ENCODE measurements at regions not wholly inside any gene's neighbourhood (a gene's known extent, or its start where the extent isn't known, plus 50 kb on each side); places are given as distances from the start of the nearest gene placed in this dataset.

DNA sequence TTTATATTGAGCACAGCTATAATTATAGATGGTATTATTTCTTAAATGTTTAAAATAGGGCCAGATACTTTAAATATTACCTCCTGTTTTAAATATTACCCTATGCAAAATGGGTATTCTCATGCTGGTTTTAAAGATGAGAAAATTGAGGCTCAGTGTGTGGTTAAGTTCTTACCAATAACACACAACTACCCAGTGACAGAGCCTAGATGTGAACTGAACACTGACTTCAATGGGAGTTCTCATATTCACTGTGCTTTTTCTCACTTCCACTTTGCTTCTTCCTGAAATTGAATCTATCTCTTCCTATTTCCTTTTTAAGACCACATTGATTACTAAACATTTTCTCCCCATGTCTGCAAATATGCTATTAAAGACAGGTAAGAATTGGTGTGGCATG, 135.8 kb upstream of the TUSC1 start:
- TF ChIP-seq EZH2 (IDR thresholded peaks at IDR 0.05; ENCODE audit: insufficient read depth, low read length) = no peak
- TF ChIP-seq, protein P1, sequence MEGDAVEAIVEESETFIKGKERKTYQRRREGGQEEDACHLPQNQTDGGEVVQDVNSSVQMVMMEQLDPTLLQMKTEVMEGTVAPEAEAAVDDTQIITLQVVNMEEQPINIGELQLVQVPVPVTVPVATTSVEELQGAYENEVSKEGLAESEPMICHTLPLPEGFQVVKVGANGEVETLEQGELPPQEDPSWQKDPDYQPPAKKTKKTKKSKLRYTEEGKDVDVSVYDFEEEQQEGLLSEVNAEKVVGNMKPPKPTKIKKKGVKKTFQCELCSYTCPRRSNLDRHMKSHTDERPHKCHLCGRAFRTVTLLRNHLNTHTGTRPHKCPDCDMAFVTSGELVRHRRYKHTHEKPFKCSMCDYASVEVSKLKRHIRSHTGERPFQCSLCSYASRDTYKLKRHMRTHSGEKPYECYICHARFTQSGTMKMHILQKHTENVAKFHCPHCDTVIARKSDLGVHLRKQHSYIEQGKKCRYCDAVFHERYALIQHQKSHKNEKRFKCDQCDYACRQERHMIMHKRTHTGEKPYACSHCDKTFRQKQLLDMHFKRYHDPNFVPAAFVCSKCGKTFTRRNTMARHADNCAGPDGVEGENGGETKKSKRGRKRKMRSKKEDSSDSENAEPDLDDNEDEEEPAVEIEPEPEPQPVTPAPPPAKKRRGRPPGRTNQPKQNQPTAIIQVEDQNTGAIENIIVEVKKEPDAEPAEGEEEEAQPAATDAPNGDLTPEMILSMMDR (IDR thresholded peaks at IDR 0.05; ENCODE audit: insufficient read depth, low read depth, low read length) = no peak
